ENCODE measurements at regions not wholly inside any gene's neighbourhood (a gene's known extent, or its start where the extent isn't known, plus 50 kb on each side); places are given as distances from the start of the nearest gene placed in this dataset.

- TF ChIP-seq TAF1 (IDR thresholded peaks at IDR 0.05; ENCODE audit: borderline replicate concordance, insufficient read depth, low read length) (no peak), SIN3A (IDR thresholded peaks at IDR 0.05; ENCODE audit: borderline replicate concordance, insufficient read depth, low read length) (no peak), FOXP2 (optimal IDR thresholded peaks at IDR 0.05; ENCODE audit: borderline replicate concordance, extremely low read depth, extremely low read length, insufficient read depth) (no peak), POLR2AphosphoS5 (IDR thresholded peaks at IDR 0.05; ENCODE audit: low read depth, low read length) (no peak), REST (IDR thresholded peaks at IDR 0.05; ENCODE audit: insufficient read depth in 1 of 2, low read depth in 2 of 2, low read length in 2 of 2) (no peak)
These were observed 58.0 kb upstream of the CHST1 start for GRCh38 chr11:45723397-45723796.

GRCh38 chr11:45722144-45722543, 56.7 kb upstream of the CHST1 start:
- TF ChIP-seq TAF1 (IDR thresholded peaks at IDR 0.05; ENCODE audit: borderline replicate concordance, insufficient read depth, low read length) (no peak), FOXP2 (optimal IDR thresholded peaks at IDR 0.05; ENCODE audit: borderline replicate concordance, extremely low read depth, extremely low read length, insufficient read depth) (no peak), POLR2AphosphoS5 (IDR thresholded peaks at IDR 0.05; ENCODE audit: low read depth, low read length) (no peak), REST (IDR thresholded peaks at IDR 0.05; ENCODE audit: insufficient read depth in 1 of 2, low read depth in 2 of 2, low read length in 2 of 2) (no peak), SIN3A (IDR thresholded peaks at IDR 0.05; ENCODE audit: borderline replicate concordance, insufficient read depth, low read length) (no peak)

GRCh38 chr11:45717526-45717925, 52.1 kb upstream of the CHST1 start:
- TF ChIP-seq FOXP2 (optimal IDR thresholded peaks at IDR 0.05; ENCODE audit: borderline replicate concordance, extremely low read depth, extremely low read length, insufficient read depth) (no peak), POLR2AphosphoS5 (IDR thresholded peaks at IDR 0.05; ENCODE audit: low read depth, low read length) (no peak), TAF1 (IDR thresholded peaks at IDR 0.05; ENCODE audit: borderline replicate concordance, insufficient read depth, low read length) (no peak), REST (IDR thresholded peaks at IDR 0.05; ENCODE audit: insufficient read depth in 1 of 2, low read depth in 2 of 2, low read length in 2 of 2) (no peak), SIN3A (IDR thresholded peaks at IDR 0.05; ENCODE audit: borderline replicate concordance, insufficient read depth, low read length) (no peak)

GRCh38 chr11:45715418-45715817, 50.0 kb upstream of the CHST1 start:
- TF ChIP-seq POLR2AphosphoS5 (IDR thresholded peaks at IDR 0.05; ENCODE audit: low read depth, low read length) = no peak
- no peak for TF ChIP-seq FOXP2 (optimal IDR thresholded peaks at IDR 0.05; ENCODE audit: borderline replicate concordance, extremely low read depth, extremely low read length, insufficient read depth)
- TF ChIP-seq SIN3A (IDR thresholded peaks at IDR 0.05; ENCODE audit: borderline replicate concordance, insufficient read depth, low read length) = no peak
- TF ChIP-seq TAF1 (IDR thresholded peaks at IDR 0.05; ENCODE audit: borderline replicate concordance, insufficient read depth, low read length) = no peak
- TF ChIP-seq REST (IDR thresholded peaks at IDR 0.05; ENCODE audit: insufficient read depth in 1 of 2, low read depth in 2 of 2, low read length in 2 of 2) = no peak

Measured in PFSK-1 (cell line).